Kidney epithelial cell (primary cell): ENCODE measurements at regions not wholly inside any gene's neighbourhood (a gene's known extent, or its start where the extent isn't known, plus 50 kb on each side); places are given as distances from the start of the nearest gene placed in this dataset.

Experiments used
- DNase-seq: peaks from one replicate; pipeline ENCODE4 v3.0.0-alpha.2; 2010; ENCODE audit warnings: low read depth
- H3K27me3 ChIP-seq: 2 replicates; pipeline ENCODE4 v1.6.0; 2011; ENCODE audit warnings: low read length; ENCODE audit not compliant: control insufficient read depth, insufficient read depth
- H3K36me3 ChIP-seq: 2 replicates; pipeline ENCODE4 v1.5.1; 2011; ENCODE audit warnings: low read length; ENCODE audit not compliant: control insufficient read depth, insufficient read depth
- H3K4me3 ChIP-seq: 2 replicates; pipeline ENCODE4 v1.5.1; 2011; ENCODE audit warnings: low read depth, mild to moderate bottlenecking, control low read depth, low read length
- TF ChIP-seq, protein P1 (sequence below): IDR thresholded peaks from 2 replicates; pipeline ENCODE4 v1.5.1; 2011; ENCODE audit warnings: mild to moderate bottlenecking, moderate library complexity, low read length, control low read depth, inconsistent platforms; ENCODE audit not compliant: insufficient read depth, poor library complexity, severe bottlenecking

DNA sequence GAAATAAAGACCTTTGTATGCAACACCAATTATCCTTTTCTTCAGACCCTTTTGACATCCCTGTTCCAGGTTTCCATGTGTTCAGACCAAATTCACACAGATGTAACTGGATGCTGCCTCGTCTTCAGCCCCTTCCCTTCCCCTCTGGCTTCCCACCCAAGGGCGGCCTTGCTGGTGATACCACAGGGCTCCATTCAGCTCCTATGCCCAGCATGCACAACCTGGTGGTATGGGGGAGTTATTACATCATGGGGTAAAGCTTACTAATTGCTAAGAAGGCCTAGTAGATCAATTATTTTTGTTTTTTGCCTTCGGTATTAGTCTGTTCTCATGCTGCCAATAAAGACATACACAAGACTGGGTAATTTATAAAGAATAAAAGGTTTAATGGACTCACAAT, 317.0 kb upstream of the CXXC4 start:
- TF ChIP-seq, protein P1, sequence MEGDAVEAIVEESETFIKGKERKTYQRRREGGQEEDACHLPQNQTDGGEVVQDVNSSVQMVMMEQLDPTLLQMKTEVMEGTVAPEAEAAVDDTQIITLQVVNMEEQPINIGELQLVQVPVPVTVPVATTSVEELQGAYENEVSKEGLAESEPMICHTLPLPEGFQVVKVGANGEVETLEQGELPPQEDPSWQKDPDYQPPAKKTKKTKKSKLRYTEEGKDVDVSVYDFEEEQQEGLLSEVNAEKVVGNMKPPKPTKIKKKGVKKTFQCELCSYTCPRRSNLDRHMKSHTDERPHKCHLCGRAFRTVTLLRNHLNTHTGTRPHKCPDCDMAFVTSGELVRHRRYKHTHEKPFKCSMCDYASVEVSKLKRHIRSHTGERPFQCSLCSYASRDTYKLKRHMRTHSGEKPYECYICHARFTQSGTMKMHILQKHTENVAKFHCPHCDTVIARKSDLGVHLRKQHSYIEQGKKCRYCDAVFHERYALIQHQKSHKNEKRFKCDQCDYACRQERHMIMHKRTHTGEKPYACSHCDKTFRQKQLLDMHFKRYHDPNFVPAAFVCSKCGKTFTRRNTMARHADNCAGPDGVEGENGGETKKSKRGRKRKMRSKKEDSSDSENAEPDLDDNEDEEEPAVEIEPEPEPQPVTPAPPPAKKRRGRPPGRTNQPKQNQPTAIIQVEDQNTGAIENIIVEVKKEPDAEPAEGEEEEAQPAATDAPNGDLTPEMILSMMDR, result no peak
- H3K27me3 ChIP-seq, result no peaks in the 10 kb centered on the region
- no peak overlapping the region for H3K4me3 ChIP-seq
- H3K36me3 ChIP-seq, result no peaks in the 10 kb centered on the region
- no peak for DNase-seq

GRCh38 chr4:104815665-104816064, 321.0 kb upstream of the CXXC4 start:
- Histone ChIP-seq H3K4me3 (no peak overlapping the region), H3K36me3 (no peaks in the 10 kb centered on the region), H3K27me3 (no peaks in the 10 kb centered on the region)
- no peak for DNase-seq
- TF ChIP-seq, protein P1, result no peak

GRCh38 chr4:104818579-104818978, 323.9 kb upstream of the CXXC4 start:
- TF ChIP-seq, protein P1, result no peak
- no peak overlapping the region for H3K4me3 ChIP-seq

DNA sequence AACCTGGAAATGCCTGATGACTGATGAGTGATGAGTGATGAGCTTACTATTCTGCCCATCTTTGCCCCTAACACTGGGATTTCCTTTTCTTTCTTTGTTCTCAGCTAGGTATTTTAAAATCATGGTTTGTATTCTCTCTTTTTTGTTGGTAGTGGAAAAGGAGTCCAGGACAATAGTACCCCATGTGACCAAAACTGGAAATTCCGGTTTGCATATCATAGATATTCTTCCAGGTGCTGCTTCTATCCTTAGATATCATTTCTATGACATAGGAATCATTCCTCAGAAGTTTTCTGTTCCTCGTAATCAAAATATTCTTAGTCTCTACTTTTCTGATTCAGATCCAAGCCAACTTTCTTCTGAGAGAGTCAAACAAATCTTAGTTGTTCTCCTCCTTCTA, 320.5 kb upstream of the TET2 start:
- TF ChIP-seq, protein P1, result no peak
- DNase-seq, result no peak
- Histone ChIP-seq H3K36me3 (no peaks in the 10 kb centered on the region), H3K27me3 (no peaks in the 10 kb centered on the region), H3K4me3 (no peak overlapping the region)

More at GRCh38 chr4:104818579-104818978, 323.9 kb upstream of the CXXC4 start:
- DNase-seq, result no peak
- H3K27me3 ChIP-seq, result no peaks in the 10 kb centered on the region
- no peaks in the 10 kb centered on the region for H3K36me3 ChIP-seq

- TF ChIP-seq, protein P1, result no peak
- no peaks in the 10 kb centered on the region for H3K27me3 ChIP-seq
- no peak for DNase-seq
- H3K4me3 ChIP-seq, result no peak overlapping the region
- H3K36me3 ChIP-seq, result no peaks in the 10 kb centered on the region
Measured at GRCh38 chr4:104829761-104830160, 316.9 kb upstream of the TET2 start.

DNA sequence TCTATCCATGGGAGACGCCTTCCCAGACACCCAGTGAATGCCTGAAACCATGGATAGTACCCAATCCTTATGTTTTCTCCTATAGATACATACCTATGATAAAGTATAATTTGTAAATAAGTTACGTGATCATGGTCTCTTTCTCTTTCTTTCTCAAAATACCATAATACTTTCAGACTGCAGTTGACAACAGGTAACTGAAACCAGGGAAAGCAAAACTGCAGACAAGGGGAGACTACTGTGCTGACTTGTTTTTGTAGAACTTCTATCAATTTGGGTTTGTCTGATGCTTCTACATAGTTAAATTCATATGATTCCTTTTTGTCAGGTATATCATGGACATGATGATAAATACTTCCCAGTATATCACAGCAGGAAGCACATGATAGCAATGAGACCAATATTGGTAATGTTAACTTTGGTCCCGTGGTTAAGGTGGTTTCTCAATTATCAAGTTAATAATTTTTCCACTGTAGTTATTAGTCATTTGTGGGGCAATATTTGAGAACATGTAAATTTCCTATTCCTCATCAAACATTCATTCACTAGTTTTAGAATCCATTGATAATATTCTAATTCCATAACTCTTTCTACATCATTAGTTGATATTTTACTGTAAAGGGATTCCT, 298.0 kb upstream of the TET2 start:
- Histone ChIP-seq H3K4me3 (no peak overlapping the region), H3K27me3 (no peaks in the 10 kb centered on the region), H3K36me3 (no peaks in the 10 kb centered on the region)
- DNase-seq, result no peak
- TF ChIP-seq, protein P1, result no peak
